GM12878 (cell line): ENCODE measurements at regions not wholly inside any gene's neighbourhood (a gene's known extent, or its start where the extent isn't known, plus 50 kb on each side); places are given as distances from the start of the nearest gene placed in this dataset.

Experiments used
- ATAC-seq: fragments of 200-7000 bp; cut with Tn5 transposase; 3 replicates; pipeline ENCODE4 v1.9.1; 2020; ENCODE audit warnings: mild to moderate bottlenecking, moderate library complexity
- BruUV-seq: library from RNA; stranded (reverse); fragments of 400-500 nt; replicated peaks from 2 replicates; lab custom pipeline; 2021; lab: Mats Ljungman, UMichigan
- CTCF ChIA-PET: fragments of 300-600 bp; sonication (Branson Sonifier 250); formaldehyde crosslinking; extraction: SDS; loops from one replicate; lab custom pipeline; 2021; ENCODE audit warnings: inconsistent platforms; lab: Yijun Ruan, JAX
- POLR2A ChIA-PET: fragments of 350-600 bp; formaldehyde crosslinking; extraction: SDS; loops from one replicate; lab custom pipeline; 2021; ENCODE audit warnings: inconsistent platforms; lab: Charles Lee
- RAD21 ChIA-PET: fragments of 300-600 bp; sonication (Branson Sonifier 250); formaldehyde crosslinking; loops from one replicate; lab custom pipeline; 2023; ENCODE audit warnings: antibody characterized with exemption; ENCODE audit not compliant: unreplicated experiment; lab: Charles Lee
- SMC1A ChIA-PET: fragments of 300-600 bp; sonication (Branson Sonifier 250); formaldehyde crosslinking; loops from one replicate; lab custom pipeline; 2023; ENCODE audit not compliant: unreplicated experiment, uncharacterized antibody; lab: Charles Lee
- DNase-seq: peaks from one replicate; pipeline ENCODE4 v3.0.0-alpha.2; 2011; ENCODE audit warnings: low read depth, low spot score
- FAIRE-seq: peaks from 3 replicates; lab custom pipeline; 2011; peaks lifted over from hg19 to GRCh38; lab: Jason Lieb, UNC
- H2AFZ ChIP-seq: 2 replicates; pipeline ENCODE4 v1.6.0; 2011; ENCODE audit warnings: low read depth, low read length, control low read depth; ENCODE audit not compliant: control insufficient read depth
- H3K27ac ChIP-seq: 2 replicates; pipeline ENCODE4 v1.5.1; 2011; ENCODE audit warnings: control low read depth; ENCODE audit not compliant: control insufficient read depth, insufficient read depth
- H3K27me3 ChIP-seq, 2 experiments: replicated peaks in 1 of 2; 2 replicates each; pipeline versions ENCODE4 v1.6.0 to v1.6.1; 2011; ENCODE audit warnings: low read length in 1 of 2; ENCODE audit not compliant: control insufficient read depth in 2 of 2, insufficient read depth in 2 of 2
- H3K36me3 ChIP-seq, 2 experiments: 2 replicates each; pipeline ENCODE4 v1.5.1; 2011; ENCODE audit warnings: low read length in 1 of 2; ENCODE audit not compliant: control insufficient read depth in 2 of 2, insufficient read depth in 2 of 2
- H3K4me1 ChIP-seq: 2 replicates; pipeline ENCODE4 v1.6.1; 2011; ENCODE audit warnings: mild to moderate bottlenecking, low read length, moderate library complexity, mixed read lengths; ENCODE audit not compliant: control insufficient read depth, insufficient read depth
- H3K4me2 ChIP-seq: 2 replicates; pipeline ENCODE4 v1.6.0; 2011; ENCODE audit warnings: control low read depth; ENCODE audit not compliant: control insufficient read depth, insufficient read depth
- H3K4me3 ChIP-seq: fragments of 200-600 bp; sonication (generic); 2 replicates; pipeline ENCODE4 v1.5.1; 2016
- H3K79me2 ChIP-seq: 2 replicates; pipeline ENCODE4 v1.6.0; 2011; ENCODE audit warnings: low read length; ENCODE audit not compliant: control insufficient read depth, insufficient read depth
- H3K9ac ChIP-seq: 2 replicates; pipeline ENCODE4 v1.8.0; 2011; ENCODE audit warnings: low read length, control low read depth, mixed read lengths; ENCODE audit not compliant: control insufficient read depth, insufficient read depth
- H3K9me3 ChIP-seq: replicated peaks from 3 replicates; pipeline ENCODE4 v1.5.1; 2011; ENCODE audit warnings: mild to moderate bottlenecking, low read length; ENCODE audit not compliant: control insufficient read depth, insufficient read depth
- H4K20me1 ChIP-seq: 2 replicates; pipeline ENCODE4 v1.6.0; 2011; ENCODE audit not compliant: control insufficient read depth, insufficient read depth
- GABPA ChIP-seq: IDR thresholded peaks from 2 replicates; pipeline ENCODE4 v1.6.1; 2014; ENCODE audit warnings: antibody characterized with exemption, low read depth, mild to moderate bottlenecking, inconsistent platforms
- KAT2A ChIP-seq: conservative IDR thresholded peaks from 2 replicates; pipeline ENCODE4 v1.6.1; 2011; ENCODE audit warnings: low read depth, low read length; ENCODE audit not compliant: control insufficient read depth
- NR2C1 ChIP-seq: fragments of 450-650 bp; IDR thresholded peaks from 2 replicates; pipeline ENCODE4 v1.6.1; 2017; ENCODE audit warnings: antibody characterized with exemption, mild to moderate bottlenecking, moderate library complexity
- POLR2A ChIP-seq: IDR thresholded peaks from 2 replicates; pipeline ENCODE4 v1.6.1; 2011; ENCODE audit warnings: low read depth, mild to moderate bottlenecking, low read length
- SREBF1 ChIP-seq: IDR thresholded peaks from 2 replicates; pipeline ENCODE4 v1.6.1; 2012; ENCODE audit warnings: mild to moderate bottlenecking, low read length
- WGBS: methylation state at CpG from one replicate; pipeline ENCODE4 v1.1.6; 2016; ENCODE audit warnings: low lambda C conversion rate; ENCODE audit not compliant: insufficient replicate concordance, insufficient coverage; ENCODE audit errors: missing lambda C conversion rate; 5-methylcytosine and 5-hydroxymethylcytosine counted together
- in situ Hi-C: fragments of 300-500 bp; cut with MboI; formaldehyde crosslinking; loops from 9 replicates; pipeline ENCODE4 v1.14.3; 2018; ENCODE audit warnings: mixed read lengths
- intact Hi-C: fragments of 100-400 bp; cut with micrococcal nuclease; formaldehyde crosslinking; loops from one replicate; pipeline ENCODE4 v1.14.2; 2022; ENCODE audit not compliant: unreplicated experiment
- TF ChIP-seq, protein P1 (sequence below), 3 experiments: IDR thresholded peaks in 2 of 3; conservative IDR thresholded peaks in 1 of 3; 2 replicates each; pipeline ENCODE4 v1.5.1; 2011; ENCODE audit warnings: low read depth in 3 of 3, low read length in 3 of 3, mild to moderate bottlenecking in 3 of 3, control low read depth in 2 of 3, moderate library complexity in 2 of 3, inconsistent platforms in 1 of 3, mixed read lengths in 1 of 3; ENCODE audit not compliant: control insufficient read depth in 2 of 3, insufficient read depth in 1 of 3; ENCODE audit errors: extremely low read depth in 1 of 3
- TF ChIP-seq, protein P2 (sequence below): fragments of 450-650 bp; formaldehyde crosslinking; IDR thresholded peaks from 2 replicates; pipeline ENCODE4 v1.5.0; 2022; ENCODE audit warnings: mild to moderate bottlenecking, missing genetic modification characterization

DNA sequence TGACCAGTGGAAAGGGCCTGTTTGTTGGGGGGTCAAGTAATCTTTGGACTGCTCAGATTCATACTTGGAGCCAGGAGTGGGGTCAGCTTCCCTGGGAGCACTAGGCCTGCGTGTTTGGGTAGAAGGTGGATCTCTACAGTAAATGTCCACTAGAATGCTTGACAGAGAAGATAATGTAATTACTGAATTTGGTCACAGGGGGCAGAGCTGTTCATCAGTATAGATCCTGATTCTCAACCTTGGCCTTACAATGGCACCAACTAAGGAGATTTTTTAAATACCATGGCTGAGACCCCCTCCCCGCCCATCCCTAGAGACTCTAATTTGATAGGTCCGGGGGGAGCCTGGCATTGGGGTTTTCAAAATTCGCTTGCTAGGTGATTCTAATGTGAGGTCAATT, 217.5 kb upstream of the PLXNA2 start:
- Histone ChIP-seq H3K27ac (no peak overlapping the region), H3K9ac (no peak overlapping the region), H3K9me3 (no peaks in the 10 kb centered on the region; the same call in 2 of the 3 replicates), H3K4me1 (no peaks in the 10 kb centered on the region), H3K36me3 (no peaks in the 10 kb centered on the region), H3K4me2 (no peak overlapping the region), H3K79me2 (no peaks in the 10 kb centered on the region), H4K20me1 (no peaks in the 10 kb centered on the region), H2AFZ (no peak overlapping the region), H3K4me3 (no peak overlapping the region), H3K27me3 (no peaks in the 10 kb centered on the region)
- BruUV-seq, result no TSS peak
- TF ChIP-seq KAT2A (no peak), SREBF1 (no peak), GABPA (no peak), NR2C1 (no peak), POLR2A (no peak)
- TF ChIP-seq, protein P1, sequence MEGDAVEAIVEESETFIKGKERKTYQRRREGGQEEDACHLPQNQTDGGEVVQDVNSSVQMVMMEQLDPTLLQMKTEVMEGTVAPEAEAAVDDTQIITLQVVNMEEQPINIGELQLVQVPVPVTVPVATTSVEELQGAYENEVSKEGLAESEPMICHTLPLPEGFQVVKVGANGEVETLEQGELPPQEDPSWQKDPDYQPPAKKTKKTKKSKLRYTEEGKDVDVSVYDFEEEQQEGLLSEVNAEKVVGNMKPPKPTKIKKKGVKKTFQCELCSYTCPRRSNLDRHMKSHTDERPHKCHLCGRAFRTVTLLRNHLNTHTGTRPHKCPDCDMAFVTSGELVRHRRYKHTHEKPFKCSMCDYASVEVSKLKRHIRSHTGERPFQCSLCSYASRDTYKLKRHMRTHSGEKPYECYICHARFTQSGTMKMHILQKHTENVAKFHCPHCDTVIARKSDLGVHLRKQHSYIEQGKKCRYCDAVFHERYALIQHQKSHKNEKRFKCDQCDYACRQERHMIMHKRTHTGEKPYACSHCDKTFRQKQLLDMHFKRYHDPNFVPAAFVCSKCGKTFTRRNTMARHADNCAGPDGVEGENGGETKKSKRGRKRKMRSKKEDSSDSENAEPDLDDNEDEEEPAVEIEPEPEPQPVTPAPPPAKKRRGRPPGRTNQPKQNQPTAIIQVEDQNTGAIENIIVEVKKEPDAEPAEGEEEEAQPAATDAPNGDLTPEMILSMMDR (IDR thresholded peaks at IDR 0.05 in 2 of 3, conservative IDR thresholded peaks at IDR 0.05 in 1 of 3; ENCODE audit: control insufficient read depth in 2 of 3, extremely low read depth in 1 of 3, insufficient read depth in 1 of 3, low read depth in 3 of 3, low read length in 3 of 3), result peak in 2 of 3 experiments; percentile 36 to 40; a peak in 4 of 6 replicates
- TF ChIP-seq, protein P2, sequence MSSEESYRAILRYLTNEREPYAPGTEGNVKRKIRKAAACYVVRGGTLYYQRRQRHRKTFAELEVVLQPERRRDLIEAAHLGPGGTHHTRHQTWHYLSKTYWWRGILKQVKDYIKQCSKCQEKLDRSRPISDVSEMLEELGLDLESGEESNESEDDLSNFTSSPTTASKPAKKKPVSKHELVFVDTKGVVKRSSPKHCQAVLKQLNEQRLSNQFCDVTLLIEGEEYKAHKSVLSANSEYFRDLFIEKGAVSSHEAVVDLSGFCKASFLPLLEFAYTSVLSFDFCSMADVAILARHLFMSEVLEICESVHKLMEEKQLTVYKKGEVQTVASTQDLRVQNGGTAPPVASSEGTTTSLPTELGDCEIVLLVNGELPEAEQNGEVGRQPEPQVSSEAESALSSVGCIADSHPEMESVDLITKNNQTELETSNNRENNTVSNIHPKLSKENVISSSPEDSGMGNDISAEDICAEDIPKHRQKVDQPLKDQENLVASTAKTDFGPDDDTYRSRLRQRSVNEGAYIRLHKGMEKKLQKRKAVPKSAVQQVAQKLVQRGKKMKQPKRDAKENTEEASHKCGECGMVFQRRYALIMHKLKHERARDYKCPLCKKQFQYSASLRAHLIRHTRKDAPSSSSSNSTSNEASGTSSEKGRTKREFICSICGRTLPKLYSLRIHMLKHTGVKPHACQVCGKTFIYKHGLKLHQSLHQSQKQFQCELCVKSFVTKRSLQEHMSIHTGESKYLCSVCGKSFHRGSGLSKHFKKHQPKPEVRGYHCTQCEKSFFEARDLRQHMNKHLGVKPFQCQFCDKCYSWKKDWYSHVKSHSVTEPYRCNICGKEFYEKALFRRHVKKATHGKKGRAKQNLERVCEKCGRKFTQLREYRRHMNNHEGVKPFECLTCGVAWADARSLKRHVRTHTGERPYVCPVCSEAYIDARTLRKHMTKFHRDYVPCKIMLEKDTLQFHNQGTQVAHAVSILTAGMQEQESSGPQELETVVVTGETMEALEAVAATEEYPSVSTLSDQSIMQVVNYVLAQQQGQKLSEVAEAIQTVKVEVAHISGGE (CRISPR knock-in tag), result no peak
- intact Hi-C loops (no loop called here), in situ Hi-C loops (no loop called here)
- RAD21 ChIA-PET, result interaction anchor here (1.2 kb wide), 1 partner anchor 218 kb away, joined by 3 read pairs; the partner anchor contains the start of gene PLXNA2
- WGBS, result 23% methylated on average over 4 of the region's 4 CpGs
- DNase-seq (no peak), FAIRE-seq (no peak), ATAC-seq (peak; percentile 52; the same call in 1 of the 3 replicates)
- SMC1A ChIA-PET, result no interaction called here
- CTCF ChIA-PET, result no interaction called here
- POLR2A ChIA-PET, result no interaction called here
